ENCODE measurements at regions not wholly inside any gene's neighbourhood (a gene's known extent, or its start where the extent isn't known, plus 50 kb on each side); places are given as distances from the start of the nearest gene placed in this dataset.

GRCh38 chr9:119852390-119852789 is 483.2 kb upstream of the BRINP1 start:
- DNase-seq = no peak
- H3K4me3 ChIP-seq (ENCODE audit: low read depth, low read length) = no peak overlapping the region
- no peaks in the 10 kb centered on the region for H3K27me3 ChIP-seq
- TF ChIP-seq, protein P1, sequence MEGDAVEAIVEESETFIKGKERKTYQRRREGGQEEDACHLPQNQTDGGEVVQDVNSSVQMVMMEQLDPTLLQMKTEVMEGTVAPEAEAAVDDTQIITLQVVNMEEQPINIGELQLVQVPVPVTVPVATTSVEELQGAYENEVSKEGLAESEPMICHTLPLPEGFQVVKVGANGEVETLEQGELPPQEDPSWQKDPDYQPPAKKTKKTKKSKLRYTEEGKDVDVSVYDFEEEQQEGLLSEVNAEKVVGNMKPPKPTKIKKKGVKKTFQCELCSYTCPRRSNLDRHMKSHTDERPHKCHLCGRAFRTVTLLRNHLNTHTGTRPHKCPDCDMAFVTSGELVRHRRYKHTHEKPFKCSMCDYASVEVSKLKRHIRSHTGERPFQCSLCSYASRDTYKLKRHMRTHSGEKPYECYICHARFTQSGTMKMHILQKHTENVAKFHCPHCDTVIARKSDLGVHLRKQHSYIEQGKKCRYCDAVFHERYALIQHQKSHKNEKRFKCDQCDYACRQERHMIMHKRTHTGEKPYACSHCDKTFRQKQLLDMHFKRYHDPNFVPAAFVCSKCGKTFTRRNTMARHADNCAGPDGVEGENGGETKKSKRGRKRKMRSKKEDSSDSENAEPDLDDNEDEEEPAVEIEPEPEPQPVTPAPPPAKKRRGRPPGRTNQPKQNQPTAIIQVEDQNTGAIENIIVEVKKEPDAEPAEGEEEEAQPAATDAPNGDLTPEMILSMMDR (IDR thresholded peaks at IDR 0.05; ENCODE audit: low read depth, low read length) = no peak
- H3K4me1 ChIP-seq = no peaks in the 10 kb centered on the region
- no peaks in the 10 kb centered on the region for H3K36me3 ChIP-seq
- no peaks in the 10 kb centered on the region for H3K9me3 ChIP-seq

DNA sequence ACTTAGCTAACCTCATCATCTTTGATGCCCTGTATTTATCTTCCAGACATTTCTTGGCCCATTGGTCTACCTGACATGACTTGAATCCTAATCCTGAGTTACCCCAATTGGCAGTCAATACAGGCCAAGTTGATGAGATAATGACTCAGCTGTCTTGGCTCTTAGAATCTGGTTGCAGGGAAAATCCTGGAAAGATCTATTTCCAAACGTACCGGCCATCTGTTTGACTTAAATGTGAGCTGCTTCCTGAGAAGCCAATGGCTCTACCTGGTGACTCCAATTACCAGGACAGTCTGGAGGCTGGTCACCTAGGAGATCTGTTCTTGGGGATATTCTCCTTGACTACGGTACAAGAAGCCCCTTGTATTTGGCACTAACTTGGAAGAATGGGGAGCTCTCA is 475.2 kb upstream of the BRINP1 start:
- DNase-seq = no peak
- Histone ChIP-seq H3K4me1 (no peaks in the 10 kb centered on the region), H3K9me3 (no peaks in the 10 kb centered on the region; the same call in none of the 2 replicates), H3K27me3 (no peaks in the 10 kb centered on the region), H3K36me3 (no peaks in the 10 kb centered on the region), H3K4me3 (ENCODE audit: low read depth, low read length) (no peak overlapping the region)
- TF ChIP-seq, protein P1 (IDR thresholded peaks at IDR 0.05; ENCODE audit: low read depth, low read length) = no peak

DNA sequence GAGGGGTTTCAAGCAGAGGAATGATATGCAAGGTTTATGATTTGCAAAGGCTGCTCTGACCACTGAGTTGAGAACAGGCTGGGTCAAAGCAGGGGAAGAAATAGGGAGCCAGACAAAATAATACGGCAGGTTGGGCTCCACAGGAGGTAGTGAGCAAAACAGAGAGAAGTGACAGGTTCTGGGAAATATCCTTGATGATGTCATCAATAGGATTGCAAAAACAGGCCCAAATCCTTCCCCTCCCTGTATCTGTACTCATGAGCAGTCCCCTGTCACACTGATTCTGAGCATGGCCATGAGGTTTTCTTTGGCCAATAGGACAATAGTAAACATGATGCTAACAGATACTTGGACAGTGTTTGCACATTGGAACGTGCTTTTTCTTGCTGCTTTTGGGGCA is 471.8 kb upstream of the BRINP1 start:
- TF ChIP-seq, protein P1 (IDR thresholded peaks at IDR 0.05; ENCODE audit: low read depth, low read length) = no peak
- Histone ChIP-seq H3K9me3 (no peaks in the 10 kb centered on the region; the same call in 1 of the 2 replicates), H3K27me3 (no peaks in the 10 kb centered on the region), H3K4me3 (ENCODE audit: low read depth, low read length) (no peak overlapping the region), H3K4me1 (no peaks in the 10 kb centered on the region), H3K36me3 (no peaks in the 10 kb centered on the region)
- no peak for DNase-seq

- Histone ChIP-seq H3K27me3 (no peaks in the 10 kb centered on the region), H3K4me1 (no peaks in the 10 kb centered on the region), H3K4me3 (ENCODE audit: low read depth, low read length) (no peak overlapping the region), H3K9me3 (no peaks in the 10 kb centered on the region; the same call in 1 of the 2 replicates), H3K36me3 (no peaks in the 10 kb centered on the region)
- no peak for DNase-seq
- TF ChIP-seq, protein P1 (IDR thresholded peaks at IDR 0.05; ENCODE audit: low read depth, low read length) = no peak
These were observed 470.7 kb upstream of the BRINP1 start for GRCh38 chr9:119839888-119840287.

DNA sequence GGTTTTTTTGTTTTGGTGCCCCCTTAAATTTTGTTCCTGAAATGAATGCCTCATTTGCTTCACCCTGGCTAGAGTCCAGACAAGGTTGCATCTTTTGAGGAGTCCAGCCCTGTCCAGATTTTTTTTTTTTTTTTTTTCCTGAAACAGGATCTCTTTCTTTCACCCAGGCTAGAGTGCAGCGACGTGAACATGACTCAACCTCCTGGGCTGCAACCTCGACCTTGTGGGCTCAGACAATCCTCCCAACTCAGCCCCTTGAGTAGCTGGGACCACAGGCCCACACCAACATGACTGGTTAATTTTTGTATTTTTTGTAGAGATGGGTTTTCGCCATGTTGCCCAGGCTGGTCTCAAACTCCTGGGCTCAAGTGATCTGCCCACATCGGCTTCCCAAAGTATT is 469.0 kb upstream of the BRINP1 start:
- Histone ChIP-seq H3K27me3 (no peaks in the 10 kb centered on the region), H3K4me3 (ENCODE audit: low read depth, low read length) (no peak overlapping the region), H3K36me3 (no peaks in the 10 kb centered on the region), H3K9me3 (no peaks in the 10 kb centered on the region; the same call in 1 of the 2 replicates), H3K4me1 (no peaks in the 10 kb centered on the region)
- TF ChIP-seq, protein P1 (IDR thresholded peaks at IDR 0.05; ENCODE audit: low read depth, low read length) = no peak
- no peak for DNase-seq

- no peak for DNase-seq
- Histone ChIP-seq H3K4me1 (no peaks in the 10 kb centered on the region), H3K4me3 (ENCODE audit: low read depth, low read length) (no peak overlapping the region), H3K27me3 (no peaks in the 10 kb centered on the region), H3K9me3 (no peaks in the 10 kb centered on the region), H3K36me3 (no peaks in the 10 kb centered on the region)
- TF ChIP-seq, protein P1 (IDR thresholded peaks at IDR 0.05; ENCODE audit: low read depth, low read length) = no peak
These were observed 466.8 kb upstream of the BRINP1 start for GRCh38 chr9:119836036-119836435.
